NT2/D1 (cell line): ENCODE measurements at regions not wholly inside any gene's neighbourhood (a gene's known extent, or its start where the extent isn't known, plus 50 kb on each side); places are given as distances from the start of the nearest gene placed in this dataset.

Source experiments
- DNase-seq: peaks from one replicate; pipeline ENCODE4 v3.0.0-alpha.2; 2011; ENCODE audit warnings: low read depth, low spot score
- H3K27me3 ChIP-seq: 2 replicates; pipeline ENCODE4 v1.6.0; 2011; ENCODE audit warnings: mild to moderate bottlenecking; ENCODE audit not compliant: insufficient read length, insufficient read depth
- H3K36me3 ChIP-seq: 2 replicates; pipeline ENCODE4 v1.6.1; 2011; ENCODE audit warnings: mild to moderate bottlenecking, low read length, mixed read lengths; ENCODE audit not compliant: insufficient read depth, insufficient read length
- H3K4me1 ChIP-seq: 2 replicates; pipeline ENCODE4 v1.5.1; 2011; ENCODE audit not compliant: insufficient read depth, insufficient read length
- H3K4me3 ChIP-seq: 2 replicates; pipeline ENCODE4 v1.5.1; 2011; ENCODE audit warnings: low read depth; ENCODE audit not compliant: insufficient read length
- H3K9ac ChIP-seq: 2 replicates; pipeline ENCODE4 v1.6.0; 2011; ENCODE audit warnings: low read depth; ENCODE audit not compliant: insufficient read length
- H3K9me3 ChIP-seq: 2 replicates; pipeline ENCODE4 v1.5.1; 2011; ENCODE audit warnings: mild to moderate bottlenecking, low read length; ENCODE audit not compliant: insufficient read depth
- SUZ12 ChIP-seq: IDR thresholded peaks from 2 replicates; pipeline ENCODE4 v1.6.1; 2011; ENCODE audit not compliant: insufficient read length, insufficient read depth; ENCODE audit errors: extremely low read depth
- YY1 ChIP-seq: IDR thresholded peaks from 2 replicates; pipeline ENCODE4 v1.6.1; 2011; ENCODE audit not compliant: insufficient read length, insufficient read depth
- ZNF274 ChIP-seq: IDR thresholded peaks from 2 replicates; pipeline ENCODE4 v1.6.1; 2011; ENCODE audit warnings: mild to moderate bottlenecking, low read depth, low read length

- no peak for DNase-seq
- Histone ChIP-seq H3K9me3 (no peaks in the 10 kb centered on the region), H3K4me3 (no peak overlapping the region), H3K9ac (no peak overlapping the region), H3K4me1 (no peaks in the 10 kb centered on the region), H3K27me3 (no peaks in the 10 kb centered on the region), H3K36me3 (no peaks in the 10 kb centered on the region)
- TF ChIP-seq SUZ12 (no peak), YY1 (no peak), ZNF274 (no peak)
Observed at GRCh38 chr9:81380504-81381359, 308.6 kb downstream of the TLE1 start.

- no peak overlapping the region for H3K9ac ChIP-seq
- H3K4me3 ChIP-seq = no peak overlapping the region
- H3K27me3 ChIP-seq = no peaks in the 10 kb centered on the region
- no peak for DNase-seq
- H3K4me1 ChIP-seq = no peaks in the 10 kb centered on the region
- no peaks in the 10 kb centered on the region for H3K9me3 ChIP-seq
- TF ChIP-seq ZNF274 (no peak), YY1 (no peak), SUZ12 (no peak)
- no peaks in the 10 kb centered on the region for H3K36me3 ChIP-seq
Observed at GRCh38 chr9:81379655-81380054, 309.7 kb downstream of the TLE1 start.

GRCh38 chr9:81377921-81378320, 311.4 kb downstream of the TLE1 start:
- H3K27me3 ChIP-seq = no peaks in the 10 kb centered on the region
- TF ChIP-seq YY1 (no peak), ZNF274 (no peak), SUZ12 (no peak)
- H3K4me3 ChIP-seq = no peak overlapping the region
- H3K9me3 ChIP-seq = no peaks in the 10 kb centered on the region
- DNase-seq = no peak
- H3K9ac ChIP-seq = no peak overlapping the region
- no peaks in the 10 kb centered on the region for H3K36me3 ChIP-seq
- no peaks in the 10 kb centered on the region for H3K4me1 ChIP-seq

DNA sequence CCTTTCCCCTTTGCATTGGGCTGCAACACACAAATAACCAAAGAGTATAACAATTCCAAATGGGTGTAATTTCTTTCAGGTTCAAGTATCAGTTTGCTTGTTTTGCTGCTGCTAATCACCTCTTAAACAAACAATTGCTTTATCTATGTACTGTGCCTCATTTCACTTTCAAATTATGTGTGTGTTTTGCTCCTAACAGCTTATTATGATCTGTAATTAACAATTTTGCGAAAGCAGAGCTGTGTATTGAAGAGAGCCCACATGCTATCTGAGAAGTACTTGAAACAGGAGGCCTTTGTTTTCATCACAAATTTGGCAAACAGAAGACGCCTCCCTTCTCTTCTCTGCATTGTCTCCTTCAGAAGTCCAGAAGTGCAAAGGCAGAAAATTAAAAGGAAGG, 312.0 kb downstream of the TLE1 start:
- H3K9me3 ChIP-seq = no peaks in the 10 kb centered on the region
- DNase-seq = no peak
- H3K27me3 ChIP-seq = no peaks in the 10 kb centered on the region
- TF ChIP-seq SUZ12 = no peak
- no peaks in the 10 kb centered on the region for H3K4me1 ChIP-seq
- no peak overlapping the region for H3K9ac ChIP-seq
- H3K36me3 ChIP-seq = no peaks in the 10 kb centered on the region
- no peak overlapping the region for H3K4me3 ChIP-seq

DNA sequence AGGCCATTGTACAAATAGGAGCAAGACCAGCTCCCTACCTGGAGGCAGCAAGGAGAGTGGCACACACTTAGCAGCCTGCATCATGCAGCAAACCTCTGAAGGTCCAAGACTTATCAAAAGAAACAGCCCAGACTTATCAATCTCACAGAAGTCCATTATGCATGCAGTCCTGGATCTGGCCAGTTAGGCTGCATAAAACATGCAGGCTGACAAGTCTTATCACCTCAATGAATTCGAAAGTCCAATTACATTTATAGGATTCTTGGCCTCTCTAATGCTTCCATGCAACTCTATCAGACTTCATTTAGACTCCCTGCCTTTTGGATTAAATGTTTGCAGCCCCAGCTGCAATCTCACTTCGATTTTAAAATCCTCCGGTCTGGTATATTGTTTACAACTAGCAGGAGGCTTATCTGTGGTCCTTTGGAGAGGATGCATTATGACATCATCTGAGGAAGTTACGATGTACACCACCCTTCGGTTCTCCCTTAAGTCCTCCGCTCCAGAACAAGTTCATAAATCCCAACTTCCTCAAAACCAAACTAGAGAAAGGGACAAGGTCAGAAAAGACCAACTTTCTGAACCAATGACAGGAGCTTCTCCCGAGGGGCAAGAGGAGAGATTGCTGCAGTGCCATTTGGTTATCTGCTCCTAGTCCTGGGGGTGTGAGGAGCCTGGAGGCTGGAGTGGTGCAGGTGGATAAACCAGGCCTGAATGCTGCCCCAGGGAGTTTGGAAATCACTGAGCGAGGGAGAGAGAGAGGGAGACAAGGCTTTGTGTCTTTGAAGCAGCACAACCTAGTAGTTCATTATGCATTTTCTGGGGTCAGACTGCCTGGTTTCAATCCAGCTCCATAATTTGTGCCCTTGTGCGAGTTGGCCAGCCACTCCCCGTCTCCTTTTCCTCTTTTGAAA, 313.9 kb downstream of the TLE1 start:
- DNase-seq = no peak
- TF ChIP-seq ZNF274 (no peak), SUZ12 (no peak)
- Histone ChIP-seq H3K9me3 (no peaks in the 10 kb centered on the region), H3K36me3 (no peaks in the 10 kb centered on the region), H3K4me1 (no peaks in the 10 kb centered on the region), H3K27me3 (no peaks in the 10 kb centered on the region), H3K9ac (no peak overlapping the region), H3K4me3 (no peak overlapping the region)

GRCh38 chr9:81374459-81375186, 314.7 kb downstream of the TLE1 start:
- Histone ChIP-seq H3K4me3 (no peak overlapping the region), H3K27me3 (no peaks in the 10 kb centered on the region), H3K4me1 (no peaks in the 10 kb centered on the region), H3K9ac (no peak overlapping the region), H3K9me3 (no peaks in the 10 kb centered on the region), H3K36me3 (no peaks in the 10 kb centered on the region)
- no peak for TF ChIP-seq ZNF274
- no peak for DNase-seq

- Histone ChIP-seq H3K9me3 (no peaks in the 10 kb centered on the region), H3K4me3 (no peak overlapping the region), H3K4me1 (no peaks in the 10 kb centered on the region), H3K36me3 (no peaks in the 10 kb centered on the region), H3K9ac (no peak overlapping the region), H3K27me3 (no peaks in the 10 kb centered on the region)
- no peak for DNase-seq
- no peak for TF ChIP-seq ZNF274
- no peak for TF ChIP-seq YY1
- TF ChIP-seq SUZ12 = no peak
Observed at GRCh38 chr9:81373294-81373693, 316.1 kb downstream of the TLE1 start.
